SK-N-SH treated with all-trans-retinoic acid at 6 μM for 48 hours (cell line): ENCODE measurements at regions not wholly inside any gene's neighbourhood (a gene's known extent, or its start where the extent isn't known, plus 50 kb on each side); places are given as distances from the start of the nearest gene placed in this dataset.
A peak's percentile ranks its signal among the peaks of the same experiment; 100 is the strongest.

ENCODE experiments used
- ATAC-seq: fragments of 200-7000 bp; cut with Tn5 transposase; 3 replicates; pipeline ENCODE4 v1.9.1; 2020; ENCODE audit warnings: mild to moderate bottlenecking, moderate library complexity
- ARNTL ChIP-seq: fragments of 450-650 bp; formaldehyde crosslinking; IDR thresholded peaks from 2 replicates; pipeline ENCODE4 v1.5.0; 2020; ENCODE audit warnings: low read depth, mild to moderate bottlenecking, moderate library complexity, borderline replicate concordance
- BACH2 ChIP-seq: fragments of 250-450 bp; sonication (Bioruptor Pico); IDR thresholded peaks from 2 replicates; pipeline ENCODE4 v1.9.0; 2021; ENCODE audit warnings: mild to moderate bottlenecking, borderline replicate concordance
- CSDC2 ChIP-seq: fragments of 250-450 bp; sonication (Bioruptor Pico); IDR thresholded peaks from 2 replicates; pipeline ENCODE4 v1.5.0; 2020; ENCODE audit warnings: mild to moderate bottlenecking, moderate library complexity
- ESRRG ChIP-seq: fragments of 250-450 bp; sonication (Bioruptor Pico); IDR thresholded peaks from 2 replicates; pipeline ENCODE4 v1.6.1; 2021; ENCODE audit warnings: mild to moderate bottlenecking
- GLIS3 ChIP-seq: fragments of 250-450 bp; sonication (Bioruptor Pico); IDR thresholded peaks from 2 replicates; pipeline ENCODE4 v1.5.0; 2020; ENCODE audit warnings: mild to moderate bottlenecking, moderate library complexity
- ISL1 ChIP-seq: fragments of 250-450 bp; sonication (Bioruptor Pico); IDR thresholded peaks from 2 replicates; pipeline ENCODE4 v2.1.2; 2022; ENCODE audit warnings: mild to moderate bottlenecking, moderate library complexity
- OSR1 ChIP-seq: fragments of 250-450 bp; sonication (Bioruptor Pico); IDR thresholded peaks from 2 replicates; pipeline ENCODE4 v1.8.0; 2022; ENCODE audit warnings: moderate library complexity, mild to moderate bottlenecking, inconsistent platforms
- RARB ChIP-seq: fragments of 250-450 bp; sonication (Bioruptor Pico); IDR thresholded peaks from 2 replicates; pipeline ENCODE4 v1.8.0; 2021; ENCODE audit warnings: mild to moderate bottlenecking, moderate library complexity
- SNAI2 ChIP-seq: fragments of 250-450 bp; sonication (Bioruptor Pico); IDR thresholded peaks from 2 replicates; pipeline ENCODE4 v1.5.0; 2020; ENCODE audit warnings: mild to moderate bottlenecking, moderate library complexity
- TCF4 ChIP-seq: fragments of 250-450 bp; sonication (Bioruptor Pico); IDR thresholded peaks from 2 replicates; pipeline ENCODE4 v1.8.0; 2021; ENCODE audit warnings: mild to moderate bottlenecking, moderate library complexity, borderline replicate concordance
- TOX ChIP-seq: fragments of 250-450 bp; sonication (Bioruptor Pico); IDR thresholded peaks from 2 replicates; pipeline ENCODE4 v1.8.0; 2021; ENCODE audit warnings: mild to moderate bottlenecking, moderate library complexity, borderline replicate concordance
- ZC3H10 ChIP-seq: fragments of 250-450 bp; sonication (Bioruptor Pico); IDR thresholded peaks from 2 replicates; pipeline ENCODE4 v1.5.1; 2021; ENCODE audit warnings: mild to moderate bottlenecking, moderate library complexity
- ZFP3 ChIP-seq: fragments of 250-450 bp; sonication (Bioruptor Pico); IDR thresholded peaks from 2 replicates; pipeline ENCODE4 v1.5.0; 2020; ENCODE audit warnings: mild to moderate bottlenecking, moderate library complexity
- ZFP30 ChIP-seq: fragments of 450-650 bp; formaldehyde crosslinking; IDR thresholded peaks from 2 replicates; pipeline ENCODE4 v1.5.0; 2022; ENCODE audit warnings: mild to moderate bottlenecking, moderate library complexity
- ZNF565 ChIP-seq: fragments of 450-650 bp; formaldehyde crosslinking; conservative IDR thresholded peaks from 2 replicates; pipeline ENCODE4 v1.5.0; 2020; ENCODE audit warnings: low read depth, mild to moderate bottlenecking, moderate library complexity
- ZNF8 ChIP-seq: fragments of 450-650 bp; formaldehyde crosslinking; IDR thresholded peaks from 2 replicates; pipeline ENCODE4 v1.5.0; 2020; ENCODE audit warnings: mild to moderate bottlenecking, moderate library complexity
- TF ChIP-seq, protein P1 (sequence below): fragments of 250-450 bp; sonication (Bioruptor Pico); IDR thresholded peaks from 2 replicates; pipeline ENCODE4 v1.5.1; 2020; ENCODE audit warnings: low read depth, mild to moderate bottlenecking, moderate library complexity
- TF ChIP-seq, protein P2 (sequence below): fragments of 250-450 bp; sonication (Bioruptor Pico); IDR thresholded peaks from 2 replicates; pipeline ENCODE4 v1.5.1; 2021; ENCODE audit warnings: mild to moderate bottlenecking, moderate library complexity
- TF ChIP-seq, protein P3 (sequence below): fragments of 250-450 bp; sonication (Bioruptor Pico); IDR thresholded peaks from 2 replicates; pipeline ENCODE4 v1.8.0; 2021; ENCODE audit warnings: low read depth, mild to moderate bottlenecking, moderate library complexity, borderline replicate concordance
- TF ChIP-seq, protein P4 (sequence below): fragments of 250-450 bp; sonication (Bioruptor Pico); IDR thresholded peaks from 2 replicates; pipeline ENCODE4 v1.8.0; 2020; ENCODE audit warnings: mild to moderate bottlenecking, moderate library complexity, borderline replicate concordance
- TF ChIP-seq, protein P5 (sequence below): fragments of 250-450 bp; sonication (Bioruptor Pico); IDR thresholded peaks from 2 replicates; pipeline ENCODE4 v1.5.0; 2020; ENCODE audit warnings: mild to moderate bottlenecking, moderate library complexity

DNA sequence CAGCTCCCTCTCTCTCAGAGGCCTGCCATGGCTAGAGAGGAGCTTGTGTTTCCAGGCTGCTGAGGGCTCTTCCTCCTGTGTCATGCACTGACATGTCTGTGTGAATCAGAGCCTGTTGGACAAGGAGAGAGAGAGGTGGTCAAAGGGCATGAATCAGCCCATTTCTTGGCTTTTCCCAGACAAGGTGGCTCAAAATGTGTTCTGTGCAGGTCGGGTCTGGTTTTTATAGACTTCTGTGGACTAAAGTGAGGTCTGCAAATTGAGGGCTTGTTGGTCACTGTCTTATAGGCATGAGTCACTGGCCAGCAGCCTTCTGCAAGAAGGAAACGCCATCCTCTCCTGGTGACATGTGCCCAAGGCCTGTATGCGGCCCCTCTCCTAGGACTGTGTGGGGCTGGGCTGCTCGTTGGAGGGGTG is 97.9 kb downstream of the FOXL1 start (continued):
- TF ChIP-seq, protein P1, sequence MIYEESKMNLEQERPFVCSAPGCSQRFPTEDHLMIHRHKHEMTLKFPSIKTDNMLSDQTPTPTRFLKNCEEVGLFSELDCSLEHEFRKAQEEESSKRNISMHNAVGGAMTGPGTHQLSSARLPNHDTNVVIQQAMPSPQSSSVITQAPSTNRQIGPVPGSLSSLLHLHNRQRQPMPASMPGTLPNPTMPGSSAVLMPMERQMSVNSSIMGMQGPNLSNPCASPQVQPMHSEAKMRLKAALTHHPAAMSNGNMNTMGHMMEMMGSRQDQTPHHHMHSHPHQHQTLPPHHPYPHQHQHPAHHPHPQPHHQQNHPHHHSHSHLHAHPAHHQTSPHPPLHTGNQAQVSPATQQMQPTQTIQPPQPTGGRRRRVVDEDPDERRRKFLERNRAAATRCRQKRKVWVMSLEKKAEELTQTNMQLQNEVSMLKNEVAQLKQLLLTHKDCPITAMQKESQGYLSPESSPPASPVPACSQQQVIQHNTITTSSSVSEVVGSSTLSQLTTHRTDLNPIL, result no peak
- TF ChIP-seq ZNF8 (CRISPR knock-in tag), result no peak
- TF ChIP-seq ZC3H10 (CRISPR knock-in tag), result no peak
- TF ChIP-seq, protein P2, sequence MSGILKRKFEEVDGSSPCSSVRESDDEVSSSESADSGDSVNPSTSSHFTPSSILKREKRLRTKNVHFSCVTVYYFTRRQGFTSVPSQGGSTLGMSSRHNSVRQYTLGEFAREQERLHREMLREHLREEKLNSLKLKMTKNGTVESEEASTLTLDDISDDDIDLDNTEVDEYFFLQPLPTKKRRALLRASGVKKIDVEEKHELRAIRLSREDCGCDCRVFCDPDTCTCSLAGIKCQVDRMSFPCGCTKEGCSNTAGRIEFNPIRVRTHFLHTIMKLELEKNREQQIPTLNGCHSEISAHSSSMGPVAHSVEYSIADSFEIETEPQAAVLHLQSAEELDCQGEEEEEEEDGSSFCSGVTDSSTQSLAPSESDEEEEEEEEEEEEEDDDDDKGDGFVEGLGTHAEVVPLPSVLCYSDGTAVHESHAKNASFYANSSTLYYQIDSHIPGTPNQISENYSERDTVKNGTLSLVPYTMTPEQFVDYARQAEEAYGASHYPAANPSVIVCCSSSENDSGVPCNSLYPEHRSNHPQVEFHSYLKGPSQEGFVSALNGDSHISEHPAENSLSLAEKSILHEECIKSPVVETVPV (CRISPR knock-in tag), result no peak
- TF ChIP-seq, protein P3, sequence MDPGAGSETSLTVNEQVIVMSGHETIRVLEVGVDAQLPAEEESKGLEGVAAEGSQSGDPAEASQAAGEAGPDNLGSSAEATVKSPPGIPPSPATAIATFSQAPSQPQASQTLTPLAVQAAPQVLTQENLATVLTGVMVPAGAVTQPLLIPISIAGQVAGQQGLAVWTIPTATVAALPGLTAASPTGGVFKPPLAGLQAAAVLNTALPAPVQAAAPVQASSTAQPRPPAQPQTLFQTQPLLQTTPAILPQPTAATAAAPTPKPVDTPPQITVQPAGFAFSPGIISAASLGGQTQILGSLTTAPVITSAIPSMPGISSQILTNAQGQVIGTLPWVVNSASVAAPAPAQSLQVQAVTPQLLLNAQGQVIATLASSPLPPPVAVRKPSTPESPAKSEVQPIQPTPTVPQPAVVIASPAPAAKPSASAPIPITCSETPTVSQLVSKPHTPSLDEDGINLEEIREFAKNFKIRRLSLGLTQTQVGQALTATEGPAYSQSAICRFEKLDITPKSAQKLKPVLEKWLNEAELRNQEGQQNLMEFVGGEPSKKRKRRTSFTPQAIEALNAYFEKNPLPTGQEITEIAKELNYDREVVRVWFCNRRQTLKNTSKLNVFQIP (CRISPR knock-in tag), result no peak

DNA sequence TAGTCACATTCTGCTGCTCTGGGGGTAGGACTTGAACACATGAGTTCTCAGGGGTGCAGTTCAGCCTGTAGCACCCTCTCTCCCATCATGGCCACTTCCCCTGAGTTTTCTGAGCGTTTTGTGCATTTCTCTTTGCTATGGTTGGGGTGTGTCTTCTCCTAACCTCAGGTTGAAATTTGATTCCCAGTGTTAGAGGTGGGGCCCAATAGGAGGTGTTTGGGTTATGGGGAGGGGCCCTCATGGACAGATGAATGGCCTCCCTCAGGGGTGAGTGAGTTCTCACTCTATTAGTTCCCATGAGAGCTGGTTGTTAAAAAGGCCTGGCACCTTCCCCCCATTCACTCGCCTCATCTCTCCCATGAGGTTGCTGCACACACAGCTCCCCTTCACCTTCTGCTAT is 101.1 kb downstream of the FOXL1 start:
- no peak for TF ChIP-seq ESRRG (CRISPR knock-in tag)
- no peak for TF ChIP-seq RARB (CRISPR knock-in tag)
- no peak for TF ChIP-seq TCF4
- no peak for TF ChIP-seq OSR1
- TF ChIP-seq BACH2 (CRISPR knock-in tag), result no peak
- no peak for TF ChIP-seq SNAI2 (CRISPR knock-in tag)
- TF ChIP-seq CSDC2 (CRISPR knock-in tag), result no peak
- ATAC-seq, result no peak

DNA sequence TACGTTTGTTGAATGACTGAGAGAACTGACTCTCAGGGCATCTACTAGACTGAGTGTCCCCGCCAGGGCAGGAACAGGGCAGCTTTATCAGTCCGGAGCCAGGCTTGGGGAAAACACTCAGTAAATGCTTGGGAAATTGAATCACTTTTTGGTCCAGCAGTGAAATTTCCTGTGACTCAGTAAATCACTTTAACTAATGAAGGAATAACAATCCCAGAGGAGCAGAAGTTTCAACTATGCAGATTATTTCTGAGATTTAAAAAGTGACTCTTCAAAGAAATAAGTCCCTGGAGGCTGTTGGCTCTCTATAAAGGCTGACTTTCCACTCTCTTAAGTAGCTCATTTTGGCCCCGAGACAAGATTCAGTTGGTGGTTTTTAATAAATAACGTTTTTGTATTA is 101.8 kb downstream of the FOXL1 start:
- ATAC-seq, result peak; percentile 81
- TF ChIP-seq, protein P2 (CRISPR knock-in tag), result no peak
- TF ChIP-seq ZFP30 (no peak), ZNF565 (CRISPR knock-in tag) (no peak), ARNTL (CRISPR knock-in tag) (no peak), TCF4 (no peak), ESRRG (CRISPR knock-in tag) (no peak), ZC3H10 (CRISPR knock-in tag) (no peak), BACH2 (CRISPR knock-in tag) (no peak), GLIS3 (CRISPR knock-in tag) (no peak), SNAI2 (CRISPR knock-in tag) (no peak), CSDC2 (CRISPR knock-in tag) (no peak), ISL1 (CRISPR knock-in tag) (no peak), ZFP3 (CRISPR knock-in tag) (no peak), RARB (CRISPR knock-in tag) (no peak), TOX (CRISPR knock-in tag) (no peak)
- TF ChIP-seq, protein P4, sequence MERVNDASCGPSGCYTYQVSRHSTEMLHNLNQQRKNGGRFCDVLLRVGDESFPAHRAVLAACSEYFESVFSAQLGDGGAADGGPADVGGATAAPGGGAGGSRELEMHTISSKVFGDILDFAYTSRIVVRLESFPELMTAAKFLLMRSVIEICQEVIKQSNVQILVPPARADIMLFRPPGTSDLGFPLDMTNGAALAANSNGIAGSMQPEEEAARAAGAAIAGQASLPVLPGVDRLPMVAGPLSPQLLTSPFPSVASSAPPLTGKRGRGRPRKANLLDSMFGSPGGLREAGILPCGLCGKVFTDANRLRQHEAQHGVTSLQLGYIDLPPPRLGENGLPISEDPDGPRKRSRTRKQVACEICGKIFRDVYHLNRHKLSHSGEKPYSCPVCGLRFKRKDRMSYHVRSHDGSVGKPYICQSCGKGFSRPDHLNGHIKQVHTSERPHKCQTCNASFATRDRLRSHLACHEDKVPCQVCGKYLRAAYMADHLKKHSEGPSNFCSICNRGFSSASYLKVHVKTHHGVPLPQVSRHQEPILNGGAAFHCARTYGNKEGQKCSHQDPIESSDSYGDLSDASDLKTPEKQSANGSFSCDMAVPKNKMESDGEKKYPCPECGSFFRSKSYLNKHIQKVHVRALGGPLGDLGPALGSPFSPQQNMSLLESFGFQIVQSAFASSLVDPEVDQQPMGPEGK (CRISPR knock-in tag), result no peak
- TF ChIP-seq, protein P5, sequence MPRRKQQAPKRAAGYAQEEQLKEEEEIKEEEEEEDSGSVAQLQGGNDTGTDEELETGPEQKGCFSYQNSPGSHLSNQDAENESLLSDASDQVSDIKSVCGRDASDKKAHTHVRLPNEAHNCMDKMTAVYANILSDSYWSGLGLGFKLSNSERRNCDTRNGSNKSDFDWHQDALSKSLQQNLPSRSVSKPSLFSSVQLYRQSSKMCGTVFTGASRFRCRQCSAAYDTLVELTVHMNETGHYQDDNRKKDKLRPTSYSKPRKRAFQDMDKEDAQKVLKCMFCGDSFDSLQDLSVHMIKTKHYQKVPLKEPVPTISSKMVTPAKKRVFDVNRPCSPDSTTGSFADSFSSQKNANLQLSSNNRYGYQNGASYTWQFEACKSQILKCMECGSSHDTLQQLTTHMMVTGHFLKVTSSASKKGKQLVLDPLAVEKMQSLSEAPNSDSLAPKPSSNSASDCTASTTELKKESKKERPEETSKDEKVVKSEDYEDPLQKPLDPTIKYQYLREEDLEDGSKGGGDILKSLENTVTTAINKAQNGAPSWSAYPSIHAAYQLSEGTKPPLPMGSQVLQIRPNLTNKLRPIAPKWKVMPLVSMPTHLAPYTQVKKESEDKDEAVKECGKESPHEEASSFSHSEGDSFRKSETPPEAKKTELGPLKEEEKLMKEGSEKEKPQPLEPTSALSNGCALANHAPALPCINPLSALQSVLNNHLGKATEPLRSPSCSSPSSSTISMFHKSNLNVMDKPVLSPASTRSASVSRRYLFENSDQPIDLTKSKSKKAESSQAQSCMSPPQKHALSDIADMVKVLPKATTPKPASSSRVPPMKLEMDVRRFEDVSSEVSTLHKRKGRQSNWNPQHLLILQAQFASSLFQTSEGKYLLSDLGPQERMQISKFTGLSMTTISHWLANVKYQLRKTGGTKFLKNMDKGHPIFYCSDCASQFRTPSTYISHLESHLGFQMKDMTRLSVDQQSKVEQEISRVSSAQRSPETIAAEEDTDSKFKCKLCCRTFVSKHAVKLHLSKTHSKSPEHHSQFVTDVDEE (CRISPR knock-in tag), result no peak
- TF ChIP-seq, protein P1, result no peak
- TF ChIP-seq, protein P3 (CRISPR knock-in tag), result no peak
